Neural cell (in vitro differentiated cells): ENCODE measurements at regions not wholly inside any gene's neighbourhood (a gene's known extent, or its start where the extent isn't known, plus 50 kb on each side); places are given as distances from the start of the nearest gene placed in this dataset.
"Not testable (repeated sequence)": the region's sequence is repeated elsewhere in the genome, so short reads cannot be mapped to it uniquely, and the experiment has no call there.

ENCODE experiments used
- H2AFZ ChIP-seq: fragments of 200-600, 300-800 bp; sonication (generic), shearing (Covaris generic); 2 replicates; pipeline ENCODE4 v1.6.0; 2014; ENCODE audit warnings: low read depth, mild to moderate bottlenecking, antibody characterized with exemption, low read length, moderate library complexity
- H3F3A ChIP-seq: fragments of 200-600 bp; shearing (Covaris generic); 2 replicates; pipeline ENCODE4 v1.6.1; 2016; ENCODE audit warnings: mild to moderate bottlenecking, moderate library complexity, mixed read lengths, antibody characterized with exemption, low read length; ENCODE audit not compliant: insufficient read depth, poor library complexity, severe bottlenecking
- H3K27ac ChIP-seq: fragments of 200-600, 300-800 bp; sonication (generic), shearing (Covaris generic); 2 replicates; pipeline ENCODE4 v1.5.1; 2014; ENCODE audit warnings: mild to moderate bottlenecking, low read length, moderate library complexity
- H3K27me3 ChIP-seq: fragments of 300-800, 200-600 bp; sonication (generic), shearing (Covaris generic); 2 replicates; pipeline ENCODE4 v1.6.0; 2014; ENCODE audit warnings: mild to moderate bottlenecking, low read depth, low read length, moderate library complexity; ENCODE audit not compliant: insufficient read depth
- H3K36me3 ChIP-seq: fragments of 300-800, 200-600 bp; sonication (generic), shearing (Covaris generic); 2 replicates; pipeline ENCODE4 v1.5.1; 2014; ENCODE audit warnings: mild to moderate bottlenecking, antibody characterized with exemption, low read length, moderate library complexity; ENCODE audit not compliant: insufficient read depth
- H3K4me2 ChIP-seq: fragments of 300-800, 200-600 bp; sonication (generic), shearing (Covaris generic); 2 replicates; pipeline ENCODE4 v1.6.0; 2014; ENCODE audit warnings: mild to moderate bottlenecking, low read length
- H3K4me3 ChIP-seq: fragments of 300-800, 200-600 bp; sonication (generic), shearing (Covaris generic); 2 replicates; pipeline ENCODE4 v1.5.1; 2014; ENCODE audit warnings: mild to moderate bottlenecking, low read length, moderate library complexity
- H3K79me2 ChIP-seq: fragments of 200-600 bp; shearing (Covaris generic); replicated peaks from 2 replicates; pipeline ENCODE4 v1.6.0; 2014; ENCODE audit warnings: mild to moderate bottlenecking, low read length, moderate library complexity; ENCODE audit not compliant: insufficient read depth
- H3K9ac ChIP-seq: fragments of 300-800, 200-600 bp; sonication (generic), shearing (Covaris generic); 2 replicates; pipeline ENCODE4 v1.6.1; 2016; ENCODE audit warnings: mild to moderate bottlenecking, low read length, mixed read lengths
- H3K9me2 ChIP-seq: fragments of 200-600 bp; shearing (Covaris generic); 2 replicates; pipeline ENCODE4 v1.6.1; 2016; ENCODE audit warnings: mild to moderate bottlenecking, low read length, mixed read lengths; ENCODE audit not compliant: insufficient read depth
- H3K9me3 ChIP-seq: fragments of 200-600, 300-800 bp; sonication (generic), shearing (Covaris generic); 2 replicates; pipeline ENCODE4 v1.6.1; 2016; ENCODE audit warnings: mild to moderate bottlenecking, mixed run types, low read length, moderate library complexity, mixed read lengths
- H4K20me1 ChIP-seq: fragments of 200-600 bp; shearing (Covaris generic); 2 replicates; pipeline ENCODE4 v1.6.1; 2016; ENCODE audit warnings: mild to moderate bottlenecking, mixed run types; ENCODE audit not compliant: insufficient read depth
- EP300 ChIP-seq: fragments of 450-650 bp; conservative IDR thresholded peaks from 2 replicates; pipeline ENCODE4 v1.6.1; 2014; ENCODE audit warnings: antibody characterized with exemption, mild to moderate bottlenecking, moderate library complexity; ENCODE audit not compliant: poor library complexity, severe bottlenecking
- EZH2 ChIP-seq: fragments of 200-600, 300-800 bp; shearing (Covaris generic), sonication (generic); IDR thresholded peaks from 2 replicates; pipeline ENCODE4 v1.6.1; 2014; ENCODE audit warnings: antibody characterized with exemption, low read length, borderline replicate concordance, mild to moderate bottlenecking; ENCODE audit not compliant: insufficient read depth, poor library complexity, severe bottlenecking
- MXI1 ChIP-seq: fragments of 450-650 bp; conservative IDR thresholded peaks from 2 replicates; pipeline ENCODE4 v1.6.1; 2014; ENCODE audit warnings: antibody characterized with exemption, mild to moderate bottlenecking; ENCODE audit not compliant: poor library complexity, severe bottlenecking
- POLR2AphosphoS5 ChIP-seq: IDR thresholded peaks from 2 replicates; pipeline ENCODE4 v1.6.1; 2012
- RAD21 ChIP-seq: fragments of 450-650 bp; conservative IDR thresholded peaks from 2 replicates; pipeline ENCODE4 v1.6.1; 2014; ENCODE audit warnings: antibody characterized with exemption, mild to moderate bottlenecking, moderate library complexity
- TF ChIP-seq, protein P1 (sequence below): IDR thresholded peaks from 2 replicates; pipeline ENCODE4 v1.6.1; 2012; ENCODE audit warnings: borderline replicate concordance
- TF ChIP-seq, protein P2 (sequence below): fragments of 450-650 bp; IDR thresholded peaks from 2 replicates; pipeline ENCODE4 v1.5.1; 2014; ENCODE audit warnings: antibody characterized with exemption, mild to moderate bottlenecking, moderate library complexity; ENCODE audit not compliant: poor library complexity, severe bottlenecking

DNA sequence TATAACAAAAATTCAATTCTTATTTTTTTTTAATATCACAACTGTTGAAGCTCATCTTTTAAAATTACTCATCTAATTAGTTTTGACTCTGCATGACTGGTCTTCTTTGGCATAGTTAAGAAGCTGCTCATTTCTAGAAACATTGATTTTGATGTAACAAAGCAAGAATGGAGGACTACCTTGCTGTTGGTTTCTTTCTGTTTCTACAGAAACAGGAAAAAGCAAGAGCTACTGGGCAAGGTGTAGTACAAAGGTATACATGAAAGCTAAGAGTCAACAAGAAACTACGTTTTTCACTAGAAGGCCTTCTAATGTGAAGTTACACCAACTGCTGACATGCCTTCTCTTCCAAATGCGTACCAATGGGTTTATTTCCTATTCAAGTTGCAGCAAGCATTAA is 90.6 kb upstream of the SYT4 start:
- H3K9me2 ChIP-seq, result no peaks in the 10 kb centered on the region
- TF ChIP-seq, protein P1, sequence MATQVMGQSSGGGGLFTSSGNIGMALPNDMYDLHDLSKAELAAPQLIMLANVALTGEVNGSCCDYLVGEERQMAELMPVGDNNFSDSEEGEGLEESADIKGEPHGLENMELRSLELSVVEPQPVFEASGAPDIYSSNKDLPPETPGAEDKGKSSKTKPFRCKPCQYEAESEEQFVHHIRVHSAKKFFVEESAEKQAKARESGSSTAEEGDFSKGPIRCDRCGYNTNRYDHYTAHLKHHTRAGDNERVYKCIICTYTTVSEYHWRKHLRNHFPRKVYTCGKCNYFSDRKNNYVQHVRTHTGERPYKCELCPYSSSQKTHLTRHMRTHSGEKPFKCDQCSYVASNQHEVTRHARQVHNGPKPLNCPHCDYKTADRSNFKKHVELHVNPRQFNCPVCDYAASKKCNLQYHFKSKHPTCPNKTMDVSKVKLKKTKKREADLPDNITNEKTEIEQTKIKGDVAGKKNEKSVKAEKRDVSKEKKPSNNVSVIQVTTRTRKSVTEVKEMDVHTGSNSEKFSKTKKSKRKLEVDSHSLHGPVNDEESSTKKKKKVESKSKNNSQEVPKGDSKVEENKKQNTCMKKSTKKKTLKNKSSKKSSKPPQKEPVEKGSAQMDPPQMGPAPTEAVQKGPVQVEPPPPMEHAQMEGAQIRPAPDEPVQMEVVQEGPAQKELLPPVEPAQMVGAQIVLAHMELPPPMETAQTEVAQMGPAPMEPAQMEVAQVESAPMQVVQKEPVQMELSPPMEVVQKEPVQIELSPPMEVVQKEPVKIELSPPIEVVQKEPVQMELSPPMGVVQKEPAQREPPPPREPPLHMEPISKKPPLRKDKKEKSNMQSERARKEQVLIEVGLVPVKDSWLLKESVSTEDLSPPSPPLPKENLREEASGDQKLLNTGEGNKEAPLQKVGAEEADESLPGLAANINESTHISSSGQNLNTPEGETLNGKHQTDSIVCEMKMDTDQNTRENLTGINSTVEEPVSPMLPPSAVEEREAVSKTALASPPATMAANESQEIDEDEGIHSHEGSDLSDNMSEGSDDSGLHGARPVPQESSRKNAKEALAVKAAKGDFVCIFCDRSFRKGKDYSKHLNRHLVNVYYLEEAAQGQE, result no peak
- TF ChIP-seq, protein P2, sequence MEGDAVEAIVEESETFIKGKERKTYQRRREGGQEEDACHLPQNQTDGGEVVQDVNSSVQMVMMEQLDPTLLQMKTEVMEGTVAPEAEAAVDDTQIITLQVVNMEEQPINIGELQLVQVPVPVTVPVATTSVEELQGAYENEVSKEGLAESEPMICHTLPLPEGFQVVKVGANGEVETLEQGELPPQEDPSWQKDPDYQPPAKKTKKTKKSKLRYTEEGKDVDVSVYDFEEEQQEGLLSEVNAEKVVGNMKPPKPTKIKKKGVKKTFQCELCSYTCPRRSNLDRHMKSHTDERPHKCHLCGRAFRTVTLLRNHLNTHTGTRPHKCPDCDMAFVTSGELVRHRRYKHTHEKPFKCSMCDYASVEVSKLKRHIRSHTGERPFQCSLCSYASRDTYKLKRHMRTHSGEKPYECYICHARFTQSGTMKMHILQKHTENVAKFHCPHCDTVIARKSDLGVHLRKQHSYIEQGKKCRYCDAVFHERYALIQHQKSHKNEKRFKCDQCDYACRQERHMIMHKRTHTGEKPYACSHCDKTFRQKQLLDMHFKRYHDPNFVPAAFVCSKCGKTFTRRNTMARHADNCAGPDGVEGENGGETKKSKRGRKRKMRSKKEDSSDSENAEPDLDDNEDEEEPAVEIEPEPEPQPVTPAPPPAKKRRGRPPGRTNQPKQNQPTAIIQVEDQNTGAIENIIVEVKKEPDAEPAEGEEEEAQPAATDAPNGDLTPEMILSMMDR, result no peak
- TF ChIP-seq EZH2, result no peak
- TF ChIP-seq POLR2AphosphoS5, result no peak
- no peak for TF ChIP-seq EP300
- TF ChIP-seq RAD21, result no peak
- no peaks in the 10 kb centered on the region for H4K20me1 ChIP-seq
- no peaks in the 10 kb centered on the region for H3F3A ChIP-seq
- no peak overlapping the region for H2AFZ ChIP-seq
- no peaks in the 10 kb centered on the region for H3K79me2 ChIP-seq
- H3K4me2 ChIP-seq, result no peak overlapping the region
- H3K9me3 ChIP-seq, result no peaks in the 10 kb centered on the region
- no peak overlapping the region for H3K9ac ChIP-seq
- no peaks in the 10 kb centered on the region for H3K27me3 ChIP-seq
- no peak overlapping the region for H3K4me3 ChIP-seq
- H3K36me3 ChIP-seq, result no peaks in the 10 kb centered on the region
- H3K27ac ChIP-seq, result no peak overlapping the region

DNA sequence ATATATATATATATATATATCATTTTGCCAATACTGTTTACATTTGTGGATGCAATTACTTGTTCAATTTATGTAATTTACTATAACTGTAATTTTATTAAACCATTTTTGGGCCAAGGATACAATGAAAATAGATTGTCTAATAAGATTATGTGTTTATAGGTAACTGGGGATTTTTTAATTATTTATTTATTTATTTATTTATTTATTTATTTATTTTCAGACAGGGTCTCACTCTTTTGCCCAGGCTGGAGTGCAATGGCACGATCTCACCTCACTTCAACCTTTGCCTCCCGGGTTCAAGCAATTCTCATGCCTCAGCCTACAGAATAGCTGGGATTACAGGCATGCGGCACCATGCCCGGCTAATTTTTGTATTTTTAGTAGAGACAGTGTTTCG is 92.0 kb upstream of the SYT4 start:
- not testable (repeated sequence) for H2AFZ ChIP-seq, H3K27me3 ChIP-seq, H3K4me3 ChIP-seq, H3F3A ChIP-seq, H3K9ac ChIP-seq, H3K9me2 ChIP-seq, H3K36me3 ChIP-seq, H3K79me2 ChIP-seq, H3K9me3 ChIP-seq, H4K20me1 ChIP-seq, H3K27ac ChIP-seq, H3K4me2 ChIP-seq

GRCh38 chr18:43372773-43373172 is 95.5 kb upstream of the SYT4 start:
- H2AFZ ChIP-seq, result no peak overlapping the region
- H3K27ac ChIP-seq, result no peak overlapping the region
- H3K4me2 ChIP-seq, result no peak overlapping the region
- no peaks in the 10 kb centered on the region for H3K36me3 ChIP-seq
- no peaks in the 10 kb centered on the region for H3K9me3 ChIP-seq
- H3K27me3 ChIP-seq, result no peaks in the 10 kb centered on the region
- TF ChIP-seq MXI1 (peak; percentile 42), RAD21 (no peak)
- no peaks in the 10 kb centered on the region for H3K9me2 ChIP-seq
- H3K4me3 ChIP-seq, result no peak overlapping the region
- H3K79me2 ChIP-seq, result no peaks in the 10 kb centered on the region
- no peaks in the 10 kb centered on the region for H3F3A ChIP-seq
- H3K9ac ChIP-seq, result no peak overlapping the region
- H4K20me1 ChIP-seq, result no peaks in the 10 kb centered on the region
